Spleen (tissue), 3 donors: ENCODE measurements at regions not wholly inside any gene's neighbourhood (a gene's known extent, or its start where the extent isn't known, plus 50 kb on each side); places are given as distances from the start of the nearest gene placed in this dataset.

Experiments used
- POLR2A ChIP-seq, 3 donors: fragments of 450-650 bp; IDR thresholded peaks; one replicate each; pipeline ENCODE4 v1.5.1; 2017; ENCODE audit warnings: antibody characterized with exemption in 3 of 3, mild to moderate bottlenecking in 1 of 3
- POLR2AphosphoS5 ChIP-seq, 3 donors: sonication (generic); formaldehyde crosslinking; IDR thresholded peaks; one replicate each; pipeline ENCODE4 v1.5.1; 2017; ENCODE audit warnings: antibody characterized with exemption in 3 of 3

GRCh38 chr1:168407832-168408538, 127.3 kb downstream of the TBX19 start:
- TF ChIP-seq POLR2AphosphoS5 (IDR thresholded peaks at IDR 0.05) (no peak), POLR2A (IDR thresholded peaks at IDR 0.05) (no peak)
